HepG2 (cell line): ENCODE measurements at regions not wholly inside any gene's neighbourhood (a gene's known extent, or its start where the extent isn't known, plus 50 kb on each side); places are given as distances from the start of the nearest gene placed in this dataset.

Experiments
- ATAC-seq: fragments of 200-7000 bp; cut with Tn5 transposase; 3 replicates; pipeline ENCODE4 v1.9.1; 2020; ENCODE audit warnings: mild to moderate bottlenecking, moderate library complexity
- BruUV-seq: library from RNA; stranded (reverse); fragments of 400-500 nt; replicated peaks from 2 replicates; lab custom pipeline; 2021; lab: Mats Ljungman, UMichigan
- CTCF ChIA-PET: fragments of 300-600 bp; formaldehyde crosslinking; extraction: SDS; loops from one replicate; lab custom pipeline; 2021; ENCODE audit warnings: low total read pairs, inconsistent platforms, low intra/inter-chr PET ratio; lab: Yijun Ruan, JAX
- POLR2A ChIA-PET: fragments of 350-600 bp; sonication (Branson Sonifier 250); formaldehyde crosslinking; loops from one replicate; lab custom pipeline; 2020; ENCODE audit warnings: antibody characterized with exemption, inconsistent platforms; lab: Yijun Ruan, JAX
- DNase-seq: peaks from one replicate; pipeline ENCODE4 v3.0.0-alpha.2; 2015; ENCODE audit warnings: low spot score
- FAIRE-seq: peaks from 3 replicates; lab custom pipeline; 2011; peaks lifted over from hg19 to GRCh38; lab: Jason Lieb, UNC
- H2AFZ ChIP-seq: one replicate; pipeline ENCODE4 v1.6.1; 2011; ENCODE audit warnings: low read length, inconsistent platforms
- H3K27ac ChIP-seq: fragments of 300-600 bp; 3 replicates; pipeline ENCODE4 v1.8.0; 2011; ENCODE audit warnings: mixed run types, mild to moderate bottlenecking, mixed read lengths, low read length, inconsistent platforms; ENCODE audit not compliant: insufficient read depth; ENCODE audit errors: extremely low read length
- H3K27me3 ChIP-seq, 2 experiments: fragments of 200-600 bp in 1 of 2; 2 replicates in 1 of 2; 3 replicates in 1 of 2; pipeline versions ENCODE4 v1.6.0 to v1.8.0; 2011; ENCODE audit warnings: low read length in 2 of 2, mild to moderate bottlenecking in 2 of 2, moderate library complexity in 2 of 2, inconsistent platforms in 1 of 2; ENCODE audit not compliant: insufficient read depth in 2 of 2, control insufficient read depth in 1 of 2
- H3K36me3 ChIP-seq, 2 experiments: fragments of 200-600 bp in 1 of 2; replicated peaks in 1 of 2; 2 replicates in 1 of 2; 3 replicates in 1 of 2; pipeline versions ENCODE4 v1.5.1 to v1.8.0; 2011; ENCODE audit warnings: low read length in 2 of 2, inconsistent platforms in 1 of 2; ENCODE audit not compliant: insufficient read depth in 2 of 2, control insufficient read depth in 1 of 2
- H3K4me1 ChIP-seq: 2 replicates; pipeline ENCODE4 v1.5.1; 2012; ENCODE audit warnings: low read length, inconsistent platforms; ENCODE audit not compliant: insufficient read depth
- H3K4me2 ChIP-seq: 2 replicates; pipeline ENCODE4 v1.6.0; 2011; ENCODE audit warnings: low read depth, low read length, inconsistent platforms
- H3K4me3 ChIP-seq, 3 experiments: fragments of 200-600 bp in 1 of 3; sonication (generic), shearing (Covaris generic) in 1 of 3; replicated peaks in 1 of 3; 2 replicates each; pipeline ENCODE4 v1.5.1; 2011 to 2016; ENCODE audit warnings: low read length in 3 of 3, inconsistent platforms in 2 of 3, low read depth in 2 of 3, mild to moderate bottlenecking in 2 of 3, control low read depth in 1 of 3, mixed read lengths in 1 of 3; ENCODE audit not compliant: insufficient read depth in 1 of 3
- H3K79me2 ChIP-seq: one replicate; pipeline ENCODE4 v1.6.1; 2011; ENCODE audit warnings: low read length, inconsistent platforms; ENCODE audit not compliant: insufficient read depth
- H3K9ac ChIP-seq: 2 replicates; pipeline ENCODE4 v1.6.0; 2011; ENCODE audit warnings: mild to moderate bottlenecking, low read depth, low read length, inconsistent platforms; ENCODE audit not compliant: insufficient read depth
- H3K9me3 ChIP-seq: 2 replicates; pipeline ENCODE4 v1.5.1; 2012; ENCODE audit warnings: mild to moderate bottlenecking, low read length
- H4K20me1 ChIP-seq: 2 replicates; pipeline ENCODE4 v1.6.0; 2011; ENCODE audit warnings: inconsistent platforms, mild to moderate bottlenecking, low read length, moderate library complexity; ENCODE audit not compliant: insufficient read depth
- SALL1 ChIP-seq: sonication (generic); formaldehyde crosslinking; IDR thresholded peaks from 2 replicates; pipeline ENCODE4 v1.8.0; 2022; ENCODE audit warnings: mild to moderate bottlenecking, missing genetic modification reagents
- WGBS: methylation state at CpG from one replicate; pipeline ENCODE4 v1.1.6; 2017; ENCODE audit warnings: low lambda C conversion rate; 5-methylcytosine and 5-hydroxymethylcytosine counted together
- in situ Hi-C: cut with HindIII; loops from 2 replicates; pipeline ENCODE4 v1.10.0; 2017; ENCODE audit warnings: low pct_unique_long_range_greater_than_20kb; ENCODE audit not compliant: extremely low pct_ligation_motif_present
- intact Hi-C: fragments of 100-400 bp; cut with micrococcal nuclease; formaldehyde crosslinking; loops from one replicate; pipeline ENCODE4 v1.10.0; 2022; ENCODE audit not compliant: unreplicated experiment
- TF ChIP-seq, protein P1 (sequence below), 2 experiments: IDR thresholded peaks; 2 replicates each; pipeline ENCODE4 v1.6.1; 2011 to 2012; ENCODE audit warnings: low read length in 2 of 2, borderline replicate concordance in 1 of 2, low read depth in 1 of 2, mild to moderate bottlenecking in 1 of 2, moderate library complexity in 1 of 2

DNA sequence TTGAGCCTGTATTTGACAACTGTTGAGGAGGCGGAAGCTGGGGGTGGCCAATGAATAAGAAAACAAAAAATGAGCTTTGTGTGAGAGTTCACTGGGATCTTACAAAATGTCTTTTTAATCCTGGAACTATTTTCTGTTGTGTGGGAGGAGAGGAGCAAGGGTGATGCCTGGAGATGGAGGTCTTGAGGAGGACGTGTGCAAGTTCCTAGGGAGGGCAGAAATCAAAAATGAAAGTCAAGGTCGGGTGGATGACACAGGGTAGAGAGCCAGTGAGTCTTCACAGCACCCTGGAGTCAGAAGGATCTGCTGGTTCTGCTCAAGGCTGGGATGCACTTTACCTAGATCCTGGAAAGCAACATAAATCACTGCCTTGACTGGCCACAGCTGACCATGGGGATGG is 180.3 kb upstream of the PKDCC start:
- in situ Hi-C loops, result loop anchor here (25.0 kb wide), 3 partner anchors 320 to 795 kb away; partner anchors contain the start of gene COX7A2L
- H3K36me3 ChIP-seq, result no peaks in the 10 kb centered on the region
- no peak for FAIRE-seq
- 0 out of 2 replicates have a peak, but pooled peaks have one; percentile 17 for TF ChIP-seq SALL1
- TF ChIP-seq, protein P1, sequence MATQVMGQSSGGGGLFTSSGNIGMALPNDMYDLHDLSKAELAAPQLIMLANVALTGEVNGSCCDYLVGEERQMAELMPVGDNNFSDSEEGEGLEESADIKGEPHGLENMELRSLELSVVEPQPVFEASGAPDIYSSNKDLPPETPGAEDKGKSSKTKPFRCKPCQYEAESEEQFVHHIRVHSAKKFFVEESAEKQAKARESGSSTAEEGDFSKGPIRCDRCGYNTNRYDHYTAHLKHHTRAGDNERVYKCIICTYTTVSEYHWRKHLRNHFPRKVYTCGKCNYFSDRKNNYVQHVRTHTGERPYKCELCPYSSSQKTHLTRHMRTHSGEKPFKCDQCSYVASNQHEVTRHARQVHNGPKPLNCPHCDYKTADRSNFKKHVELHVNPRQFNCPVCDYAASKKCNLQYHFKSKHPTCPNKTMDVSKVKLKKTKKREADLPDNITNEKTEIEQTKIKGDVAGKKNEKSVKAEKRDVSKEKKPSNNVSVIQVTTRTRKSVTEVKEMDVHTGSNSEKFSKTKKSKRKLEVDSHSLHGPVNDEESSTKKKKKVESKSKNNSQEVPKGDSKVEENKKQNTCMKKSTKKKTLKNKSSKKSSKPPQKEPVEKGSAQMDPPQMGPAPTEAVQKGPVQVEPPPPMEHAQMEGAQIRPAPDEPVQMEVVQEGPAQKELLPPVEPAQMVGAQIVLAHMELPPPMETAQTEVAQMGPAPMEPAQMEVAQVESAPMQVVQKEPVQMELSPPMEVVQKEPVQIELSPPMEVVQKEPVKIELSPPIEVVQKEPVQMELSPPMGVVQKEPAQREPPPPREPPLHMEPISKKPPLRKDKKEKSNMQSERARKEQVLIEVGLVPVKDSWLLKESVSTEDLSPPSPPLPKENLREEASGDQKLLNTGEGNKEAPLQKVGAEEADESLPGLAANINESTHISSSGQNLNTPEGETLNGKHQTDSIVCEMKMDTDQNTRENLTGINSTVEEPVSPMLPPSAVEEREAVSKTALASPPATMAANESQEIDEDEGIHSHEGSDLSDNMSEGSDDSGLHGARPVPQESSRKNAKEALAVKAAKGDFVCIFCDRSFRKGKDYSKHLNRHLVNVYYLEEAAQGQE (IDR thresholded peaks at IDR 0.05; ENCODE audit: borderline replicate concordance in 1 of 2, low read depth in 1 of 2, low read length in 2 of 2), result no peak
- TF ChIP-seq, all 625 proteins: peak for 1
- CTCF ChIA-PET, result interaction anchor here (1.4 kb wide), 1 partner anchor 219 kb away, joined by 4 read pairs; no protein-coding TSS in a partner anchor
- intact Hi-C loops, result loop anchor here (5.0 kb wide), 1 partner anchor 370 kb away; no protein-coding TSS in a partner anchor
- peaks cover 13% of the 10 kb centered on the region for H3K4me1 ChIP-seq
- no peak overlapping the region for H3K27ac ChIP-seq
- no peaks in the 10 kb centered on the region for H4K20me1 ChIP-seq
- POLR2A ChIA-PET, result interaction anchor here (1.0 to 2.1 kb wide), 2 partner anchors 188 to 220 kb away, joined by 4 to 8 read pairs; no protein-coding TSS in a partner anchor
- DNase-seq, result no peak
- no peaks in the 10 kb centered on the region for H3K9me3 ChIP-seq
- H2AFZ ChIP-seq, result no peak overlapping the region
- H3K4me3 ChIP-seq, result no peak overlapping the region
- no TSS peak for BruUV-seq
- no peak overlapping the region for H3K9ac ChIP-seq
- ATAC-seq, result no peak
- H3K79me2 ChIP-seq, result no peaks in the 10 kb centered on the region
- peaks cover 2 to 36% of the 10 kb centered on the region in 2 experiments; a peak in 2 of 5 replicates for H3K27me3 ChIP-seq
- 36% methylated on average over 3 of the region's 3 CpGs for WGBS
- peak overlapping the region; percentile 52; the same call in 1 of the 2 replicates for H3K4me2 ChIP-seq
